DMS 273 treated with DMSO at 0.1 percent for 48 hours (cell line): ENCODE measurements at regions not wholly inside any gene's neighbourhood (a gene's known extent, or its start where the extent isn't known, plus 50 kb on each side); places are given as distances from the start of the nearest gene placed in this dataset.

Experiments used
- DNase-seq: peaks from one replicate; lab custom pipeline; 2025; lab: John Stamatoyannopoulos, UW

GRCh38 chr16:48942996-48943395 is 333.0 kb upstream of the N4BP1 start:
- DNase-seq, result no peak

- no peak for DNase-seq
Observed at GRCh38 chr16:48936811-48937210, 326.8 kb upstream of the N4BP1 start.

GRCh38 chr16:48932216-48932855 is 322.4 kb upstream of the N4BP1 start:
- no peak for DNase-seq

GRCh38 chr16:48930951-48931553 is 321.1 kb upstream of the N4BP1 start:
- DNase-seq, result no peak

GRCh38 chr16:48919791-48920190 is 309.8 kb upstream of the N4BP1 start:
- no peak for DNase-seq

GRCh38 chr16:48918520-48919258 is 308.7 kb upstream of the N4BP1 start:
- no peak for DNase-seq

GRCh38 chr16:48916566-48916965 is 306.6 kb upstream of the N4BP1 start:
- no peak for DNase-seq

- DNase-seq, result no peak
Observed at GRCh38 chr16:48914070-48914469, 304.1 kb upstream of the N4BP1 start.

GRCh38 chr16:48913384-48913783 is 303.4 kb upstream of the N4BP1 start:
- no peak for DNase-seq

- DNase-seq, result no peak
Observed at GRCh38 chr16:48912360-48912759, 302.4 kb upstream of the N4BP1 start.

GRCh38 chr16:48911700-48912099 is 301.7 kb upstream of the N4BP1 start:
- DNase-seq, result no peak

GRCh38 chr16:48910214-48910613 is 300.2 kb upstream of the N4BP1 start:
- no peak for DNase-seq

- no peak for DNase-seq
Observed at GRCh38 chr16:48909231-48909630, 299.3 kb upstream of the N4BP1 start.

- no peak for DNase-seq
Observed at GRCh38 chr16:48907906-48908634, 298.1 kb upstream of the N4BP1 start.

GRCh38 chr16:48905632-48906505 is 295.9 kb upstream of the N4BP1 start:
- no peak for DNase-seq

GRCh38 chr16:48904333-48904732 is 294.4 kb upstream of the N4BP1 start:
- DNase-seq, result no peak

- DNase-seq, result no peak
Observed at GRCh38 chr16:48903039-48903438, 293.1 kb upstream of the N4BP1 start.

- no peak for DNase-seq
Observed at GRCh38 chr16:48901712-48902374, 291.9 kb upstream of the N4BP1 start.

- DNase-seq, result no peak
Observed at GRCh38 chr16:48899500-48899899, 289.5 kb upstream of the N4BP1 start.

GRCh38 chr16:48897698-48898205 is 287.8 kb upstream of the N4BP1 start:
- no peak for DNase-seq

- no peak for DNase-seq
Observed at GRCh38 chr16:48895142-48895541, 285.2 kb upstream of the N4BP1 start.
